ENCODE measurements at regions not wholly inside any gene's neighbourhood (a gene's known extent, or its start where the extent isn't known, plus 50 kb on each side); places are given as distances from the start of the nearest gene placed in this dataset.

DNA sequence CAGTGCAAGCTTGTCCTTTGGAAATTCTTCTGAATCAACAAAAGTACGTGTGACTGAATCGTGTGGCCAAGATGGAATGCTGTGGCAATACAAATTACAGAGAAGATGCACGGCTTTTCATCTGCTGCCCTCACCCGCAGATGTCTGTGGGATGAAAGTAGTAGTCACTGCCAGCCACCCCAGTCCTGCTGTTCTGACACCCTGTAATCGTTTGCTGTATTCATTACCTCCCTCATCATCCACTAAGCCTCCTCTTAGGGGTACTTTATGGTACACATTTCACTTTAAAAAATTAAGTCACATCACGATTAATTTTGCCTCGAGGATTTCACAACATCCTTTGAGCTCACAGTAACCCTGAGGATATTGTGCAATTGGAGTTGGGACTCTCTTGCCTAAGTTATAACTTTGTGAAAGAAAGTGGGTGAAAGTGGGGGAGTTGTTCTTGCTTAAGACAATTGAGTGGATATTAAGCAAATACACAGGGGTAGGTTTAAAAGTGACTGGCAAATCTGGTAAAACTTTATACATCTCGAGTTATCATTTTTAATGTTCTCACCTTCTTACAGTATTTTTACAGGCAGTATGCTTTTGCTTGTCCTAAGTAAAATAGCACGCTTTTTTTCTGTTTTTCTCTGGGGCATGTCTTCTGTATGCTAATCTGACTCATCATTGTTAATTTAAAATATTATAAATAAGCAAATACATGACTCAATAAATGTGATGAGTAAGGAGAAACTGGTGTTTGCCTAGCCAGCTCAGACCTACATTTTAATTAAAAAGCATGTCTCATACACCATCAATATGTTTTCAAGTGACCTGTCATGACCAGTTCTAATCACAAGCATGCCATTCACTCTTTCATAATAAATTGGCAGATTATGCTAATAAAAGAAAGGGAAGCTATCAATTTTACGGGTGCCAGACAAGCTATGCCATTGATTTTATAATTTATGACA is 680.9 kb downstream of the IRS1 start (continued):
- TF ChIP-seq, protein P1, sequence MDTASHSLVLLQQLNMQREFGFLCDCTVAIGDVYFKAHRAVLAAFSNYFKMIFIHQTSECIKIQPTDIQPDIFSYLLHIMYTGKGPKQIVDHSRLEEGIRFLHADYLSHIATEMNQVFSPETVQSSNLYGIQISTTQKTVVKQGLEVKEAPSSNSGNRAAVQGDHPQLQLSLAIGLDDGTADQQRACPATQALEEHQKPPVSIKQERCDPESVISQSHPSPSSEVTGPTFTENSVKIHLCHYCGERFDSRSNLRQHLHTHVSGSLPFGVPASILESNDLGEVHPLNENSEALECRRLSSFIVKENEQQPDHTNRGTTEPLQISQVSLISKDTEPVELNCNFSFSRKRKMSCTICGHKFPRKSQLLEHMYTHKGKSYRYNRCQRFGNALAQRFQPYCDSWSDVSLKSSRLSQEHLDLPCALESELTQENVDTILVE (CRISPR knock-in tag; IDR thresholded peaks at IDR 0.05), result peak; percentile 76; the same call in 1 of the 2 replicates
- TF ChIP-seq PHF5A (CRISPR knock-in tag; IDR thresholded peaks at IDR 0.05; ENCODE audit: low read depth, unreplicated experiment) (no peak), HNF4G (IDR thresholded peaks at IDR 0.05; ENCODE audit: borderline replicate concordance, low read depth, low read length) (peak; percentile 80), HNF4G (CRISPR knock-in tag; IDR thresholded peaks at IDR 0.05; ENCODE audit: borderline replicate concordance, low read depth) (peak; percentile 61; the same call in 1 of the 2 replicates), PITX1 (CRISPR knock-in tag; IDR thresholded peaks at IDR 0.05) (peak; percentile 80; the same call in 1 of the 2 replicates), CENPT (CRISPR knock-in tag; IDR thresholded peaks at IDR 0.05; ENCODE audit: low read depth) (no peak), NR2C2 (CRISPR knock-in tag; IDR thresholded peaks at IDR 0.05; ENCODE audit: borderline replicate concordance) (peak; percentile 62; the same call in 1 of the 2 replicates), ZNF160 (CRISPR knock-in tag; IDR thresholded peaks at IDR 0.05) (no peak), ZNF619 (CRISPR knock-in tag; IDR thresholded peaks at IDR 0.05) (no peak), ADNP (CRISPR knock-in tag; IDR thresholded peaks at IDR 0.05) (no peak), HOXD1 (CRISPR knock-in tag; IDR thresholded peaks at IDR 0.05) (no peak), TRIM24 (CRISPR knock-in tag; IDR thresholded peaks at IDR 0.05) (peak; percentile 93), ZKSCAN8 (CRISPR knock-in tag; IDR thresholded peaks at IDR 0.05; ENCODE audit: borderline replicate concordance) (peak; percentile 69; the same call in 1 of the 2 replicates), CAMTA2 (CRISPR knock-in tag; IDR thresholded peaks at IDR 0.05; ENCODE audit: borderline replicate concordance) (no peak), ZNF780A (CRISPR knock-in tag; IDR thresholded peaks at IDR 0.05) (no peak), ZNF720 (CRISPR knock-in tag; IDR thresholded peaks at IDR 0.05) (no peak)
- TF ChIP-seq, protein P2, sequence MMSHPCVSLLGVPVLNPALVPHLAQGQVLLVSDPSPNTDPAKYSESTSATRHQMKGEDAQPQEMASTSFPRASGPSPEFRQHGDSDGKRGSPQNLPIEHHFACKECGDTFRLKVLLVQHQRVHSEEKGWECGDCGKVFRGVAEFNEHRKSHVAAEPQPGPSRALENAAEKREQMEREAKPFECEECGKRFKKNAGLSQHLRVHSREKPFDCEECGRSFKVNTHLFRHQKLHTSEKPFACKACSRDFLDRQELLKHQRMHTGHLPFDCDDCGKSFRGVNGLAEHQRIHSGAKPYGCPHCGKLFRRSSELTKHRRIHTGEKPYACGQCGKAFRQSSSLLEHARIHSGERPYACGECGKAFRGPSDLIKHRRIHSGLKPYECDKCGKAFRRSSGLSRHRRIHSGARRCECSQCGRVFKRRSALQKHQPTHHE (CRISPR knock-in tag; IDR thresholded peaks at IDR 0.05; ENCODE audit: borderline replicate concordance), result no peak
- TF ChIP-seq, protein P3, sequence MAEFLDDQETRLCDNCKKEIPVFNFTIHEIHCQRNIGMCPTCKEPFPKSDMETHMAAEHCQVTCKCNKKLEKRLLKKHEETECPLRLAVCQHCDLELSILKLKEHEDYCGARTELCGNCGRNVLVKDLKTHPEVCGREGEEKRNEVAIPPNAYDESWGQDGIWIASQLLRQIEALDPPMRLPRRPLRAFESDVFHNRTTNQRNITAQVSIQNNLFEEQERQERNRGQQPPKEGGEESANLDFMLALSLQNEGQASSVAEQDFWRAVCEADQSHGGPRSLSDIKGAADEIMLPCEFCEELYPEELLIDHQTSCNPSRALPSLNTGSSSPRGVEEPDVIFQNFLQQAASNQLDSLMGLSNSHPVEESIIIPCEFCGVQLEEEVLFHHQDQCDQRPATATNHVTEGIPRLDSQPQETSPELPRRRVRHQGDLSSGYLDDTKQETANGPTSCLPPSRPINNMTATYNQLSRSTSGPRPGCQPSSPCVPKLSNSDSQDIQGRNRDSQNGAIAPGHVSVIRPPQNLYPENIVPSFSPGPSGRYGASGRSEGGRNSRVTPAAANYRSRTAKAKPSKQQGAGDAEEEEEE (CRISPR knock-in tag; IDR thresholded peaks at IDR 0.05; ENCODE audit: borderline replicate concordance), result no peak
- TF ChIP-seq, protein P4, sequence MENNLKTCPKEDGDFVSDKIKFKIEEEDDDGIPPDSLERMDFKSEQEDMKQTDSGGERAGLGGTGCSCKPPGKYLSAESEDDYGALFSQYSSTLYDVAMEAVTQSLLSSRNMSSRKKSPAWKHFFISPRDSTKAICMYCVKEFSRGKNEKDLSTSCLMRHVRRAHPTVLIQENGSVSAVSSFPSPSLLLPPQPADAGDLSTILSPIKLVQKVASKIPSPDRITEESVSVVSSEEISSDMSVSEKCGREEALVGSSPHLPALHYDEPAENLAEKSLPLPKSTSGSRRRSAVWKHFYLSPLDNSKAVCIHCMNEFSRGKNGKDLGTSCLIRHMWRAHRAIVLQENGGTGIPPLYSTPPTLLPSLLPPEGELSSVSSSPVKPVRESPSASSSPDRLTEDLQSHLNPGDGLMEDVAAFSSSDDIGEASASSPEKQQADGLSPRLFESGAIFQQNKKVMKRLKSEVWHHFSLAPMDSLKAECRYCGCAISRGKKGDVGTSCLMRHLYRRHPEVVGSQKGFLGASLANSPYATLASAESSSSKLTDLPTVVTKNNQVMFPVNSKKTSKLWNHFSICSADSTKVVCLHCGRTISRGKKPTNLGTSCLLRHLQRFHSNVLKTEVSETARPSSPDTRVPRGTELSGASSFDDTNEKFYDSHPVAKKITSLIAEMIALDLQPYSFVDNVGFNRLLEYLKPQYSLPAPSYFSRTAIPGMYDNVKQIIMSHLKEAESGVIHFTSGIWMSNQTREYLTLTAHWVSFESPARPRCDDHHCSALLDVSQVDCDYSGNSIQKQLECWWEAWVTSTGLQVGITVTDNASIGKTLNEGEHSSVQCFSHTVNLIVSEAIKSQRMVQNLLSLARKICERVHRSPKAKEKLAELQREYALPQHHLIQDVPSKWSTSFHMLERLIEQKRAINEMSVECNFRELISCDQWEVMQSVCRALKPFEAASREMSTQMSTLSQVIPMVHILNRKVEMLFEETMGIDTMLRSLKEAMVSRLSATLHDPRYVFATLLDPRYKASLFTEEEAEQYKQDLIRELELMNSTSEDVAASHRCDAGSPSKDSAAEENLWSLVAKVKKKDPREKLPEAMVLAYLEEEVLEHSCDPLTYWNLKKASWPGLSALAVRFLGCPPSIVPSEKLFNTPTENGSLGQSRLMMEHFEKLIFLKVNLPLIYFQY (CRISPR knock-in tag; IDR thresholded peaks at IDR 0.05; ENCODE audit: borderline replicate concordance), result no peak
